GM19397 (cell line): ENCODE measurements at regions not wholly inside any gene's neighbourhood (a gene's known extent, or its start where the extent isn't known, plus 50 kb on each side); places are given as distances from the start of the nearest gene placed in this dataset.

Source experiments
- ATAC-seq: cut with Tn5 transposase; IDR thresholded peaks from one replicate; pipeline ENCODE4 v1.9.1; 2021; ENCODE audit warnings: mild to moderate bottlenecking, moderate library complexity; ENCODE audit not compliant: unreplicated experiment

- no peak for ATAC-seq
These were observed 299.3 kb upstream of the RARB start for GRCh38 chr3:25128735-25129134.

GRCh38 chr3:25130724-25131520 lies 297.1 kb upstream of the RARB start:
- ATAC-seq: no peak

- ATAC-seq: no peak
These were observed 294.5 kb upstream of the RARB start for GRCh38 chr3:25133588-25133987.

GRCh38 chr3:25137606-25138005 lies 290.5 kb upstream of the RARB start:
- no peak for ATAC-seq

- ATAC-seq: no peak
These were observed 288.8 kb upstream of the RARB start for GRCh38 chr3:25139267-25139666.

GRCh38 chr3:25142609-25143355 lies 285.3 kb upstream of the RARB start:
- no peak for ATAC-seq

GRCh38 chr3:25143356-25144025 lies 284.6 kb upstream of the RARB start:
- no peak for ATAC-seq

GRCh38 chr3:25144430-25144829 lies 283.6 kb upstream of the RARB start:
- no peak for ATAC-seq

- ATAC-seq: no peak
These were observed 282.9 kb upstream of the RARB start for GRCh38 chr3:25145176-25145575.

GRCh38 chr3:25150199-25150598 lies 277.9 kb upstream of the RARB start:
- no peak for ATAC-seq

GRCh38 chr3:25151281-25151902 lies 276.7 kb upstream of the RARB start:
- ATAC-seq: no peak

GRCh38 chr3:25151903-25152295 lies 276.2 kb upstream of the RARB start:
- ATAC-seq: no peak

GRCh38 chr3:25153136-25153535 lies 274.9 kb upstream of the RARB start:
- ATAC-seq: no peak

GRCh38 chr3:25153561-25153960 lies 274.5 kb upstream of the RARB start:
- ATAC-seq: no peak

- no peak for ATAC-seq
These were observed 272.2 kb upstream of the RARB start for GRCh38 chr3:25155652-25156471.

- ATAC-seq: no peak
These were observed 271.4 kb upstream of the RARB start for GRCh38 chr3:25156626-25157025.

- ATAC-seq: no peak
These were observed 262.8 kb upstream of the RARB start for GRCh38 chr3:25165306-25165705.

- ATAC-seq: no peak
These were observed 262.0 kb upstream of the RARB start for GRCh38 chr3:25166016-25166415.

GRCh38 chr3:25169151-25169550 lies 258.9 kb upstream of the RARB start:
- ATAC-seq: no peak

- ATAC-seq: no peak
These were observed 258.0 kb upstream of the RARB start for GRCh38 chr3:25170021-25170420.
